GM12864 (cell line): ENCODE measurements at regions not wholly inside any gene's neighbourhood (a gene's known extent, or its start where the extent isn't known, plus 50 kb on each side); places are given as distances from the start of the nearest gene placed in this dataset.

Experiments
- DNase-seq: peaks from one replicate; pipeline ENCODE4 v3.0.0-alpha.2; 2011; ENCODE audit warnings: low read depth
- H3K4me3 ChIP-seq: 2 replicates; pipeline ENCODE4 v1.5.1; 2011; ENCODE audit warnings: mild to moderate bottlenecking, low read depth, low read length, control low read depth
- CTCF ChIP-seq: IDR thresholded peaks from 2 replicates; pipeline ENCODE4 v1.5.1; 2011; ENCODE audit warnings: low read depth, mild to moderate bottlenecking, moderate library complexity, low read length, control low read depth, inconsistent platforms; ENCODE audit errors: missing control alignments

GRCh38 chr6:53418288-53418687 is 69.5 kb upstream of the ELOVL5 start:
- H3K4me3 ChIP-seq: no peak overlapping the region
- no peak for TF ChIP-seq CTCF
- no peak for DNase-seq

GRCh38 chr6:53417141-53417540 is 68.4 kb upstream of the ELOVL5 start:
- DNase-seq: no peak
- TF ChIP-seq CTCF: peak; percentile 18
- no peak overlapping the region for H3K4me3 ChIP-seq

- no peak for TF ChIP-seq CTCF
- H3K4me3 ChIP-seq: no peak overlapping the region
- no peak for DNase-seq
Measured at GRCh38 chr6:53413326-53413725, 64.6 kb upstream of the ELOVL5 start.

- no peak for TF ChIP-seq CTCF
- H3K4me3 ChIP-seq: no peak overlapping the region
- no peak for DNase-seq
Measured at GRCh38 chr6:53412751-53413150, 64.0 kb upstream of the ELOVL5 start.

- DNase-seq: no peak
- no peak overlapping the region for H3K4me3 ChIP-seq
- no peak for TF ChIP-seq CTCF
Measured at GRCh38 chr6:53412021-53412715, 63.4 kb upstream of the ELOVL5 start.

GRCh38 chr6:53411451-53411850 is 62.7 kb upstream of the ELOVL5 start:
- DNase-seq: no peak
- no peak overlapping the region for H3K4me3 ChIP-seq
- no peak for TF ChIP-seq CTCF
